HFFc6 (cell line): ENCODE measurements at regions not wholly inside any gene's neighbourhood (a gene's known extent, or its start where the extent isn't known, plus 50 kb on each side); places are given as distances from the start of the nearest gene placed in this dataset.

Source experiments
- DNase-seq: peaks from one replicate; pipeline ENCODE4 v3.0.0-alpha.2; 2018
- H3K27ac Mint-ChIP-seq: 2 replicates; pipeline ENCODE4 v1.8.0; 2020; ENCODE audit warnings: mild to moderate bottlenecking, mixed read lengths
- H3K27me3 Mint-ChIP-seq: 2 replicates; pipeline ENCODE4 v1.8.0; 2021; ENCODE audit warnings: mild to moderate bottlenecking, moderate library complexity, mixed read lengths; ENCODE audit not compliant: insufficient read depth
- H3K36me3 Mint-ChIP-seq: 2 replicates; pipeline ENCODE4 v1.8.0; 2021; ENCODE audit warnings: low read depth, mixed read lengths
- H3K4me1 Mint-ChIP-seq: 2 replicates; pipeline ENCODE4 v1.8.0; 2020; ENCODE audit warnings: low read depth, mixed read lengths
- H3K4me3 Mint-ChIP-seq: 2 replicates; pipeline ENCODE4 v1.8.0; 2020; ENCODE audit warnings: mild to moderate bottlenecking, moderate library complexity, mixed read lengths
- H3K9me3 Mint-ChIP-seq: 2 replicates; pipeline ENCODE4 v1.8.0; 2020; ENCODE audit warnings: mild to moderate bottlenecking, mixed read lengths
- TF ChIP-seq, protein P1 (sequence below): fragments of 200-600 bp; sonication (generic); IDR thresholded peaks from 2 replicates; pipeline ENCODE4 v1.5.0; 2021; ENCODE audit warnings: antibody characterized with exemption, mild to moderate bottlenecking

DNA sequence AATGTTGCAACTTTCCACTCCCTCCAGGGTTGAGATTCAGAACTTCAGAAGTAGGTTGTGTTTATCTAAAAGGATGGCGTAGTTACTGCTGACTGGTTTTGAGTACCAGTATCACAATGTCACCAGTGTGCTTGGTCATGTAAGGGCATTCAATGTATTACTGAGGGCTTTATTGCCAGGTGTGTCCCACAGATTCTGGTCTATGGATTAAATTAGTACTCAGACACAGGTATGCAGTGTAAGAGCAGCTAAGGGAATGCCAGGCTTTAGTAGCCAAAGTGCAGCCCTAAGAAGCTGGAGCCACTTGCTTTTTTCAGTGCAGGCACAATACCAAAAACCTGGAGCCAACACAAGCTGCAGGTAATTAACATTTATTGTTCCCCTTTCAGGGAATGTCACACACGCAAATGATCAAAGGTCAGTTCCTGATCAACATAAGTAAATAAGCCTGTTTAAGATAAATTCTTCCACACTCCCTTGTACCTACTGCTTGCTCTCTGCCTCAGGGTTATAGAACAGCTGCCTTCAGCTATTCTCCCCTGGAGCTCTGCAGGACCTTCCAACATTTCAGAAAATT is 130.1 kb upstream of the ZNF91 start:
- Mint-ChIP-seq H3K9me3 (peaks cover 21% of the 10 kb centered on the region), H3K36me3 (peaks cover 26% of the 10 kb centered on the region), H3K27me3 (no peaks in the 10 kb centered on the region), H3K27ac (peak overlapping the region; percentile 47), H3K4me1 (peaks cover 40% of the 10 kb centered on the region), H3K4me3 (no peak overlapping the region)
- DNase-seq: no peak
- TF ChIP-seq, protein P1, sequence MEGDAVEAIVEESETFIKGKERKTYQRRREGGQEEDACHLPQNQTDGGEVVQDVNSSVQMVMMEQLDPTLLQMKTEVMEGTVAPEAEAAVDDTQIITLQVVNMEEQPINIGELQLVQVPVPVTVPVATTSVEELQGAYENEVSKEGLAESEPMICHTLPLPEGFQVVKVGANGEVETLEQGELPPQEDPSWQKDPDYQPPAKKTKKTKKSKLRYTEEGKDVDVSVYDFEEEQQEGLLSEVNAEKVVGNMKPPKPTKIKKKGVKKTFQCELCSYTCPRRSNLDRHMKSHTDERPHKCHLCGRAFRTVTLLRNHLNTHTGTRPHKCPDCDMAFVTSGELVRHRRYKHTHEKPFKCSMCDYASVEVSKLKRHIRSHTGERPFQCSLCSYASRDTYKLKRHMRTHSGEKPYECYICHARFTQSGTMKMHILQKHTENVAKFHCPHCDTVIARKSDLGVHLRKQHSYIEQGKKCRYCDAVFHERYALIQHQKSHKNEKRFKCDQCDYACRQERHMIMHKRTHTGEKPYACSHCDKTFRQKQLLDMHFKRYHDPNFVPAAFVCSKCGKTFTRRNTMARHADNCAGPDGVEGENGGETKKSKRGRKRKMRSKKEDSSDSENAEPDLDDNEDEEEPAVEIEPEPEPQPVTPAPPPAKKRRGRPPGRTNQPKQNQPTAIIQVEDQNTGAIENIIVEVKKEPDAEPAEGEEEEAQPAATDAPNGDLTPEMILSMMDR: no peak

DNA sequence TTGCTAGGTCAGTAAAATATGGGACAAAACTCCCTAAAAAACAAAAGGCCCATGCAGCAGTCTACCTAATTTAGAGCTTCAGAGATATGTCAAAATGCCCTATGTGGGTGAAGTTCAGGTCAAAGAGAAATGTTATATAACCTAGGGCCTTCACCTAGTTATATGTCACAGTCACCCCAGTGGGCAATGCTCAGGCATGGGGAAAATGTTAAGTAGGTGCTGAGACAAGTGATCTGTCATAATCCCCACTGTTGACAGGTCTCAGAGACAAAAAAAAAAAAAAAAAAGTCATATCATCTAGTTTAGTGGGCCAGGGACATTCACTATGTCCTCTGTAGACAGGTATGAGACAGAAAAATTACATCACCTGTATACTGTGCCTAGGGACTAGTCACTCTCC is 128.6 kb upstream of the ZNF91 start:
- no peak overlapping the region for H3K27ac Mint-ChIP-seq
- H3K4me1 Mint-ChIP-seq: peaks cover 45% of the 10 kb centered on the region
- peaks cover 26% of the 10 kb centered on the region for H3K36me3 Mint-ChIP-seq
- TF ChIP-seq, protein P1: no peak
- peaks cover 18% of the 10 kb centered on the region for H3K9me3 Mint-ChIP-seq
- H3K27me3 Mint-ChIP-seq: peaks cover 4% of the 10 kb centered on the region; the same call in 1 of the 2 replicates
- H3K4me3 Mint-ChIP-seq: no peak overlapping the region
- DNase-seq: no peak

DNA sequence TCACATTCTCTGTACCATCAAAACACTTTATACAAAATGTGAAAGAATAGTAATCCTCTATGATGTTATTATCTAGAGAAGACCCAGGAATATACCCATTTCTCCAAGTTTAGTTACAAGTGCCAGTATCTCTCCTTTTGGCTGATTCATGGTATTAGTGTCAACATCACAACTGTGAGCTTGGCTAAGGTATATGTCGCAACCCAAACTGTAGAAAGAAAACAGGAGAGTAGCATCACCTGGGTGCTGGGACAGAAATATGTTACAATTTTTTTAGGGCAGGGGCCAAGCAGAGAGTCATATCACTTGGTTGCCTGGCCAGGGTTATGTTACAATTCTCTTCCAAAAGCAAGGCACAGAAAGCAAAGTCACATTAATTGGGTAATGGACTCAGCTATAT is 127.2 kb upstream of the ZNF91 start:
- no peak overlapping the region for H3K4me3 Mint-ChIP-seq
- H3K36me3 Mint-ChIP-seq: peaks cover 13% of the 10 kb centered on the region
- H3K9me3 Mint-ChIP-seq: peaks cover 4% of the 10 kb centered on the region
- no peak overlapping the region for H3K27ac Mint-ChIP-seq
- no peak for DNase-seq
- TF ChIP-seq, protein P1: no peak
- H3K4me1 Mint-ChIP-seq: peaks cover 38% of the 10 kb centered on the region
- H3K27me3 Mint-ChIP-seq: peaks cover 4% of the 10 kb centered on the region; the same call in 1 of the 2 replicates

DNA sequence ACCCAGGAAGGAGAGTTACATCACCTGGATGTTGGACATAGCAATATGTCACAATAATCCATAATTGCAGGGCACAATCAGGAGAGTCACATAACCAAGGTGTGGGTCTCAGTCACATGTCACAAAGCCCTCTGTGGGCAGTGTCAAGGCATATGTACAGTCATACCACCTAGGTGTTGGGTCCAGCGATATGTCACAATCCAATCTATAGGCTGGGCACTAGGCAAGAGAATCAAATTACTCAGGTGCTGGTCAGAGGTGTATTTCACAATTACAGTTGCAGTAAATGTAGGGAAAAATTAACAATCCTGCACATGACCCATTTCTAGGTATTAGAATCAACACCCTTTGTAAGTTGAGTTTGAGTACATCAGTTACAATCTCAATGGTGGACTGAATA is 126.2 kb upstream of the ZNF91 start:
- TF ChIP-seq, protein P1: no peak
- no peak for DNase-seq
- Mint-ChIP-seq H3K27me3 (peaks cover 4% of the 10 kb centered on the region; the same call in 1 of the 2 replicates), H3K4me3 (no peak overlapping the region), H3K9me3 (no peaks in the 10 kb centered on the region), H3K27ac (no peak overlapping the region), H3K4me1 (peaks cover 28% of the 10 kb centered on the region), H3K36me3 (peaks cover 9% of the 10 kb centered on the region)

GRCh38 chr19:23520441-23520840 is 125.2 kb upstream of the ZNF91 start:
- TF ChIP-seq, protein P1: no peak
- Mint-ChIP-seq H3K27me3 (peaks cover 4% of the 10 kb centered on the region; the same call in 1 of the 2 replicates), H3K4me1 (peaks cover 20% of the 10 kb centered on the region), H3K36me3 (peaks cover 9% of the 10 kb centered on the region), H3K4me3 (no peak overlapping the region), H3K9me3 (no peaks in the 10 kb centered on the region), H3K27ac (no peak overlapping the region)
- DNase-seq: no peak

DNA sequence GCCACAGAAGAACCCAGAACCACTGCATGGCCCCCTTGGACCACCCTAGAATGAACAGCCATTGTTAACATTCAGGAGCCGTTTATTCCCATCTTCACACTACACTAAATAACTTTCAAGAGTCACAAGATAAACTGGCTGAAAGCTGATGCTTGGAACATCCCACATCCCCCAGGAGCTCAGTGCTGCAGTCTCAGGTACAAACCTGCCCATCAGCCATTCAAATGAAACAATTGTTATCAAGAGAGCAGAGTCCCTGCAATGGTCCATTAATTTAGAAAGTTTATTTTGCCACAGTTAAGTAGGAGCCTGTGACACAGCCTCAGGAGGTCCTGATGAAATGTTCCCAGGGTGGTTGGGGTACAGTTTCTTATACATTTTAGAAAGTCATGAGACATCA is 123.8 kb upstream of the ZNF91 start:
- peaks cover 9% of the 10 kb centered on the region for H3K36me3 Mint-ChIP-seq
- peaks cover 29% of the 10 kb centered on the region; the same call in 1 of the 2 replicates for H3K4me1 Mint-ChIP-seq
- H3K4me3 Mint-ChIP-seq: no peak overlapping the region
- peaks cover 4% of the 10 kb centered on the region; the same call in 1 of the 2 replicates for H3K27me3 Mint-ChIP-seq
- no peak for DNase-seq
- TF ChIP-seq, protein P1: no peak
- no peak overlapping the region for H3K27ac Mint-ChIP-seq
- no peaks in the 10 kb centered on the region for H3K9me3 Mint-ChIP-seq
